ENCODE measurements at regions not wholly inside any gene's neighbourhood (a gene's known extent, or its start where the extent isn't known, plus 50 kb on each side); places are given as distances from the start of the nearest gene placed in this dataset.

GRCh38 chr3:146664403-146664802 lies 59.3 kb upstream of the PLSCR5 start:
- DNase-seq (ENCODE audit: low read depth in 2 of 2): no peak

GRCh38 chr3:146658841-146659240 lies 53.7 kb upstream of the PLSCR5 start:
- DNase-seq (ENCODE audit: low read depth in 2 of 2): no peak

- DNase-seq (ENCODE audit: low read depth in 2 of 2): no peak
These were observed 50.3 kb upstream of the PLSCR5 start for GRCh38 chr3:146655333-146655996.

All from fibroblast of skin of left biceps (primary cell).